ENCODE measurements at regions not wholly inside any gene's neighbourhood (a gene's known extent, or its start where the extent isn't known, plus 50 kb on each side); places are given as distances from the start of the nearest gene placed in this dataset.

DNA sequence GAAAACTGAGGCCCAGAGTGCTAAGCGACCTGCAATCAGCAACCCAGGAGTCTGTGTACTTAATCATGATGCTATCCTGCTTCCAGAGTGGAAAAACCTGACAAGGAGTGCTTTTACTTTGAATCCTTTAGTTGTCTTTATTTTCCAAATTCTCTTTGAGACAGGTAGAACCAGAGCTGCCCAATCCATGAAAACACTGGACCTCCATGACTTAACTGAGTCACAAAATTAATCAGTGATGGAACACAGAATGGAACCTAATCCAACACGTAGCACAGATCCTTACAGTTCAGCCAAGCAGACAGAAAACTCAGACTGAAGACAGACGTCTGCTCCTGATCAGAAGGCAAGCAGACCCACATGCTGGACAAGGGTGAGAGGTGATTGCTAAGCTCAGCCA is 175.6 kb downstream of the BCL11A start:
- TF ChIP-seq ZNF384 (IDR thresholded peaks at IDR 0.05) (no peak), HDGF (IDR thresholded peaks at IDR 0.05; ENCODE audit: borderline replicate concordance) (no peak), BHLHE40 (IDR thresholded peaks at IDR 0.05; ENCODE audit: borderline replicate concordance) (no peak), SUZ12 (IDR thresholded peaks at IDR 0.05) (no peak), FOXM1 (IDR thresholded peaks at IDR 0.05; ENCODE audit: borderline replicate concordance) (no peak), FOXK2 (IDR thresholded peaks at IDR 0.05) (no peak), TARDBP (IDR thresholded peaks at IDR 0.05) (no peak)
- TF ChIP-seq, protein P1, sequence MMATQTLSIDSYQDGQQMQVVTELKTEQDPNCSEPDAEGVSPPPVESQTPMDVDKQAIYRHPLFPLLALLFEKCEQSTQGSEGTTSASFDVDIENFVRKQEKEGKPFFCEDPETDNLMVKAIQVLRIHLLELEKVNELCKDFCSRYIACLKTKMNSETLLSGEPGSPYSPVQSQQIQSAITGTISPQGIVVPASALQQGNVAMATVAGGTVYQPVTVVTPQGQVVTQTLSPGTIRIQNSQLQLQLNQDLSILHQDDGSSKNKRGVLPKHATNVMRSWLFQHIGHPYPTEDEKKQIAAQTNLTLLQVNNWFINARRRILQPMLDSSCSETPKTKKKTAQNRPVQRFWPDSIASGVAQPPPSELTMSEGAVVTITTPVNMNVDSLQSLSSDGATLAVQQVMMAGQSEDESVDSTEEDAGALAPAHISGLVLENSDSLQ (IDR thresholded peaks at IDR 0.05), result no peak

Measured in HEK293T (cell line).